OCI-LY7 (cell line): ENCODE measurements at regions not wholly inside any gene's neighbourhood (a gene's known extent, or its start where the extent isn't known, plus 50 kb on each side); places are given as distances from the start of the nearest gene placed in this dataset.

Source experiments
- BruUV-seq: library from RNA; stranded (reverse); fragments of 400-500 nt; replicated peaks from 2 replicates; lab custom pipeline; 2021; lab: Mats Ljungman, UMichigan
- CTCF ChIA-PET: fragments of 300-600 bp; sonication (Branson Sonifier 250); formaldehyde crosslinking; loops from one replicate; lab custom pipeline; 2022; ENCODE audit warnings: antibody characterized with exemption; ENCODE audit not compliant: unreplicated experiment; lab: Charles Lee
- POLR2A ChIA-PET: fragments of 300-600 bp; sonication (Branson Sonifier 250); formaldehyde crosslinking; loops from one replicate; lab custom pipeline; 2022; ENCODE audit warnings: antibody characterized with exemption; lab: Charles Lee
- DNase-seq: peaks from one replicate; pipeline ENCODE4 v3.0.0-alpha.2; 2015; ENCODE audit warnings: low spot score
- H2AFZ ChIP-seq: fragments of 200-600 bp; sonication (generic), shearing (Covaris generic); 2 replicates; pipeline ENCODE4 v1.6.1; 2014; ENCODE audit warnings: mild to moderate bottlenecking, antibody characterized with exemption, low read length, moderate library complexity
- H3K27ac ChIP-seq: fragments of 200-600 bp; sonication (generic); 2 replicates; pipeline ENCODE4 v1.5.1; 2014; ENCODE audit warnings: mixed run types, low read depth, mild to moderate bottlenecking, moderate library complexity, low read length, inconsistent platforms; ENCODE audit not compliant: poor library complexity, severe bottlenecking
- H3K36me3 ChIP-seq: fragments of 200-600 bp; sonication (generic); 2 replicates; pipeline ENCODE4 v1.6.1; 2014; ENCODE audit warnings: mild to moderate bottlenecking, antibody characterized with exemption, low read length, moderate library complexity, mixed read lengths; ENCODE audit not compliant: insufficient read depth
- H3K4me1 ChIP-seq: fragments of 200-600 bp; sonication (generic); 2 replicates; pipeline ENCODE4 v1.5.1; 2014; ENCODE audit warnings: mild to moderate bottlenecking, low read length; ENCODE audit not compliant: insufficient read depth, poor library complexity, severe bottlenecking
- H3K4me2 ChIP-seq: fragments of 200-600 bp; sonication (generic); 2 replicates; pipeline ENCODE4 v1.6.1; 2014; ENCODE audit warnings: mild to moderate bottlenecking, low read length
- H3K4me3 ChIP-seq: fragments of 200-600 bp; sonication (generic); 2 replicates; pipeline ENCODE4 v1.5.1; 2014; ENCODE audit warnings: mild to moderate bottlenecking, low read depth, low read length; ENCODE audit not compliant: poor library complexity, severe bottlenecking
- H3K79me2 ChIP-seq: fragments of 200-600 bp; sonication (generic); 2 replicates; pipeline ENCODE4 v1.6.1; 2016; ENCODE audit warnings: low read depth, mild to moderate bottlenecking, low read length, moderate library complexity, mixed read lengths; ENCODE audit not compliant: insufficient read depth
- H3K9me2 ChIP-seq: fragments of 200-600 bp; sonication (generic); 2 replicates; pipeline ENCODE4 v1.6.1; 2016; ENCODE audit warnings: mild to moderate bottlenecking, low read length, mixed read lengths; ENCODE audit not compliant: insufficient read depth
- H3K9me3 ChIP-seq: fragments of 200-600 bp; sonication (generic); 2 replicates; pipeline ENCODE4 v1.6.1; 2014; ENCODE audit warnings: mild to moderate bottlenecking, mixed run types, low read length, mixed read lengths
- H4K20me1 ChIP-seq: fragments of 200-600 bp; sonication (generic); 2 replicates; pipeline ENCODE4 v1.6.1; 2014; ENCODE audit warnings: mild to moderate bottlenecking, antibody characterized with exemption, low read length, moderate library complexity, mixed read lengths; ENCODE audit not compliant: insufficient read depth
- CTCF ChIP-seq: fragments of 200-600 bp; sonication (generic); conservative IDR thresholded peaks from 2 replicates; pipeline ENCODE4 v1.5.1; 2014; ENCODE audit warnings: mild to moderate bottlenecking, antibody characterized with exemption, low read length, moderate library complexity, mixed read lengths
- EZH2phosphoT487 ChIP-seq: fragments of 200-600 bp; sonication (generic); IDR thresholded peaks from 2 replicates; pipeline ENCODE4 v1.6.1; 2018; ENCODE audit warnings: low read depth, borderline replicate concordance, mild to moderate bottlenecking, mixed run types, antibody characterized with exemption, low read length, moderate library complexity, mixed read lengths
- intact Hi-C: fragments of 100-400 bp; cut with micrococcal nuclease; formaldehyde crosslinking; loops from one replicate; pipeline ENCODE4 v1.10.0; 2022; ENCODE audit not compliant: unreplicated experiment

- TF ChIP-seq EZH2phosphoT487 = no peak
- TF ChIP-seq CTCF = no peak
- Histone ChIP-seq H3K36me3 (no peaks in the 10 kb centered on the region), H3K4me2 (no peak overlapping the region), H3K4me1 (no peaks in the 10 kb centered on the region), H3K9me2 (no peaks in the 10 kb centered on the region), H3K4me3 (no peak overlapping the region), H3K9me3 (peaks cover 12% of the 10 kb centered on the region), H4K20me1 (no peaks in the 10 kb centered on the region), H2AFZ (no peak overlapping the region), H3K79me2 (no peaks in the 10 kb centered on the region), H3K27ac (no peak overlapping the region)
- CTCF ChIA-PET = interaction anchor here (0.5 to 0.6 kb wide), 2 partner anchors 8 to 191 kb away, joined by 3 to 4 read pairs; no protein-coding TSS in a partner anchor
- DNase-seq = no peak
- no TSS peak for BruUV-seq
- intact Hi-C loops = no loop called here
- POLR2A ChIA-PET = interaction anchor here (0.7 to 1.5 kb wide), 12 partner anchors 9 to 309 kb away, joined by 3 to 5 read pairs (median 4); partner anchors contain the start of genes BRCA1 and TMEM106A
These were observed 81.6 kb upstream of the RNU2-1 start for GRCh38 chr17:43315369-43315768.

DNA sequence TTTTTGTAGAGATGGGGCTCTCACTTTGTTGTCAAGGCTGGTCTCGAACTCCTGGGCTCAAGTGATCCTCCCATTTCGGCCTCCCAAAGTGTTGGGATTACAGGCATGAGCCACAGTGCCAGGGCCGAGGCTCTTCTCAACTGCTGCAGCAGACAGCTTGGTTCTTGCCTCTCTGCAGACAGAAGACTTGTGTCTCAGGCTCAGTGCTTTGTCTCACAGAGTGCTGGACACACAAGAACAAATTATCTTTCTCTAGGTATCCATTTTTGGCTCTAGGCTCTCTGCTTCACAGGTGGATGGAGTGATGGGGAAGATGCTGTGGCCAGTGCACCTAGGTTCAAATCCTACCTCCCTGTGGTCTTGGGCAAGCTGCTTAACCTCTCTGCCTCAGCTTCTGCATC, 80.8 kb upstream of the RNU2-1 start:
- Histone ChIP-seq H3K4me1 (no peaks in the 10 kb centered on the region), H3K9me3 (peaks cover 5% of the 10 kb centered on the region), H3K4me3 (no peak overlapping the region), H3K79me2 (no peaks in the 10 kb centered on the region), H4K20me1 (no peaks in the 10 kb centered on the region), H3K27ac (no peak overlapping the region), H3K9me2 (no peaks in the 10 kb centered on the region), H3K4me2 (no peak overlapping the region), H2AFZ (no peak overlapping the region), H3K36me3 (no peaks in the 10 kb centered on the region)
- DNase-seq = peak; percentile 24
- CTCF ChIA-PET = no interaction called here
- TF ChIP-seq CTCF = no peak
- no peak for TF ChIP-seq EZH2phosphoT487
- intact Hi-C loops = no loop called here
- POLR2A ChIA-PET = interaction anchor here (0.7 to 1.2 kb wide), 3 partner anchors 141 to 317 kb away, joined by 3 to 6 read pairs (median 5); partner anchors contain the start of gene BRCA1
- BruUV-seq = no TSS peak

GRCh38 chr17:43312011-43312410, 78.2 kb upstream of the RNU2-1 start:
- H3K9me2 ChIP-seq = no peaks in the 10 kb centered on the region
- no peaks in the 10 kb centered on the region for H3K4me1 ChIP-seq
- intact Hi-C loops = no loop called here
- TF ChIP-seq EZH2phosphoT487 = no peak
- TF ChIP-seq CTCF = no peak
- no peaks in the 10 kb centered on the region for H3K79me2 ChIP-seq
- no peak for DNase-seq
- no peak overlapping the region for H3K4me3 ChIP-seq
- no peaks in the 10 kb centered on the region for H3K9me3 ChIP-seq
- H3K27ac ChIP-seq = no peak overlapping the region
- no peak overlapping the region for H2AFZ ChIP-seq
- POLR2A ChIA-PET = no interaction called here
- H4K20me1 ChIP-seq = no peaks in the 10 kb centered on the region
- CTCF ChIA-PET = no interaction called here
- H3K4me2 ChIP-seq = no peak overlapping the region
- BruUV-seq = no TSS peak
- H3K36me3 ChIP-seq = no peaks in the 10 kb centered on the region
